Transverse colon (tissue), 4 donors: ENCODE measurements at regions not wholly inside any gene's neighbourhood (a gene's known extent, or its start where the extent isn't known, plus 50 kb on each side); places are given as distances from the start of the nearest gene placed in this dataset.

ENCODE experiments used
- POLR2A ChIP-seq: fragments of 450-650 bp; IDR thresholded peaks from one replicate; pipeline ENCODE4 v1.6.1; 2016; ENCODE audit warnings: antibody characterized with exemption, mild to moderate bottlenecking, moderate library complexity
- POLR2AphosphoS5 ChIP-seq, 3 donors: sonication (generic); formaldehyde crosslinking; IDR thresholded peaks; one replicate each; pipeline ENCODE4 v1.6.1; 2016; ENCODE audit warnings: antibody characterized with exemption in 3 of 3
- TF ChIP-seq, protein P1 (sequence below), 5 experiments: fragments of 200-600 bp in 3 of 5; fragments of 450-650 bp in 2 of 5; sonication (generic) in 3 of 5; IDR thresholded peaks; 1 replicate in 2 of 5; 2 replicates in 3 of 5; pipeline ENCODE4 v1.5.1; 2016 to 2017; ENCODE audit warnings: antibody characterized with exemption in 5 of 5, inconsistent platforms in 3 of 5, mild to moderate bottlenecking in 2 of 5, moderate library complexity in 1 of 5

DNA sequence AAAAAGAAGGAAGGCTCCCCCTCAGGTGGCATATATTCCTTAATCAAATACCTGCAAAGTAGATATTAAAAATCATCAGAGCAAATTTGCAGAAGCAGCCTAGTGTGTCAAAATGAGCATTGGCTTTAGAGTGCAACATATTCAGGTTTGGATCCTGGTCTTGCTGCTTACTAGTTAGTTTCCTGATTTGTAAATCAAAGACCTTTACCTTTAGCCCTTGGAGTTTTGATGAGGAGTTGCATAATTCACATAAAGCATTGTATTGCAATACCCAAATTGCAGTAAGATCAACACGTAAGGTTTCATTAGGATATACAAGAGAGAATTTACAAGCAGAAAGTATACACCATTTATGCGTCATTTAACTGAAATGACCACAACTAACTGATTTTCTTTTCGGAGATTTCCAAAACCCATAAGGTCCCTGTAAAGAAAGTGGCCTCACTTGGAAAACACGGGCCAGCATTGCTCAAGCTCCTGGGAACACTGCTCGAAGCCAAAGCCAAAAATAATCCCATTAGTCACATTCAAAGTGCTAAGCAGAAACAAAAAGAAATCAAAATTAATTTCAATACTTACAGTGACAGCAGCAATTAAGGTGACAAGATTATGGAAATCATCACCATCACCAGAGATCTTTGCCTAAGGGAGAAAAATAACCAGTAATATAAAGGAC, 415.9 kb upstream of the ERCC4 start:
- TF ChIP-seq, protein P1, sequence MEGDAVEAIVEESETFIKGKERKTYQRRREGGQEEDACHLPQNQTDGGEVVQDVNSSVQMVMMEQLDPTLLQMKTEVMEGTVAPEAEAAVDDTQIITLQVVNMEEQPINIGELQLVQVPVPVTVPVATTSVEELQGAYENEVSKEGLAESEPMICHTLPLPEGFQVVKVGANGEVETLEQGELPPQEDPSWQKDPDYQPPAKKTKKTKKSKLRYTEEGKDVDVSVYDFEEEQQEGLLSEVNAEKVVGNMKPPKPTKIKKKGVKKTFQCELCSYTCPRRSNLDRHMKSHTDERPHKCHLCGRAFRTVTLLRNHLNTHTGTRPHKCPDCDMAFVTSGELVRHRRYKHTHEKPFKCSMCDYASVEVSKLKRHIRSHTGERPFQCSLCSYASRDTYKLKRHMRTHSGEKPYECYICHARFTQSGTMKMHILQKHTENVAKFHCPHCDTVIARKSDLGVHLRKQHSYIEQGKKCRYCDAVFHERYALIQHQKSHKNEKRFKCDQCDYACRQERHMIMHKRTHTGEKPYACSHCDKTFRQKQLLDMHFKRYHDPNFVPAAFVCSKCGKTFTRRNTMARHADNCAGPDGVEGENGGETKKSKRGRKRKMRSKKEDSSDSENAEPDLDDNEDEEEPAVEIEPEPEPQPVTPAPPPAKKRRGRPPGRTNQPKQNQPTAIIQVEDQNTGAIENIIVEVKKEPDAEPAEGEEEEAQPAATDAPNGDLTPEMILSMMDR (IDR thresholded peaks at IDR 0.05): no peak
- TF ChIP-seq POLR2A (no peak), POLR2AphosphoS5 (IDR thresholded peaks at IDR 0.05) (no peak)
